Left ventricle myocardium inferior (tissue), 1 donor: ENCODE measurements at regions not wholly inside any gene's neighbourhood (a gene's known extent, or its start where the extent isn't known, plus 50 kb on each side); places are given as distances from the start of the nearest gene placed in this dataset.

Experiments used
- DNase-seq: peaks from one replicate; pipeline ENCODE4 v3.0.0-alpha.2; 2020
- H3K27ac ChIP-seq: fragments of 200-600 bp; replicated peaks from 2 replicates; pipeline ENCODE4 v1.8.0; 2021
- H3K27me3 ChIP-seq: fragments of 200-600 bp; 2 replicates; pipeline ENCODE4 v1.8.0; 2021; ENCODE audit warnings: low read depth
- H3K36me3 ChIP-seq: fragments of 200-600 bp; 2 replicates; pipeline ENCODE4 v1.8.0; 2021
- H3K4me1 ChIP-seq: fragments of 200-600 bp; 2 replicates; pipeline ENCODE4 v1.8.0; 2021
- H3K4me3 ChIP-seq: fragments of 200-600 bp; 2 replicates; pipeline ENCODE4 v1.8.0; 2021; ENCODE audit warnings: mild to moderate bottlenecking, moderate library complexity
- H3K9me3 ChIP-seq: fragments of 200-600 bp; replicated peaks from 2 replicates; pipeline ENCODE4 v1.8.0; 2021
- CTCF ChIP-seq: fragments of 200-600 bp; IDR thresholded peaks from 2 replicates; pipeline ENCODE4 v1.8.0; 2021; ENCODE audit warnings: antibody characterized with exemption, mild to moderate bottlenecking, borderline replicate concordance
- intact Hi-C: fragments of 100-400 bp; cut with micrococcal nuclease; formaldehyde crosslinking; loops from one replicate; pipeline ENCODE4 v1.11.0; 2022
- donor health status: DM: no; HTN: yes; CAD: no; lungs with severe emphysema.

DNA sequence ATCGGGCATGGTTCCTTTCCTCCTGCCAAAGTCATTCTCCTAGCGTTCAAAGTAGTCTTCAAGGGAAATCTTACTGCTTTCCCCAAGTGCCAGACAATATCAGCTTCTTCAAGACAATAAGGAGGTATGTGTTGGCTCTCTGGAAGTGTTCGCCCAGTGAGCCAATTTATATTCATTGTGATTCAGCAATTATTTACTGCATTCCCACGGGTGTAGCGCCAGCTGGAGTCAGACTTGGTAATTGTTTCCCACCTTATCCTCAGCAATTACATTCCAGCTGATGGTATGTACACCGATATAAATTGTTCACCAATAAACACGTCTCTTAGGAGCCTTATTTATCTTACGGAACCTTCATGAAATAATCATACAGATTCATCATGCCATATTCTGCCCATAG lies 103.6 kb upstream of the CTNNB1 start:
- DNase-seq = no peak
- H3K9me3 ChIP-seq = no peaks in the 10 kb centered on the region
- no peaks in the 10 kb centered on the region for H3K36me3 ChIP-seq
- intact Hi-C loops = no loop called here
- no peaks in the 10 kb centered on the region for H3K27me3 ChIP-seq
- H3K27ac ChIP-seq = no peak overlapping the region
- H3K4me1 ChIP-seq = peaks cover 14% of the 10 kb centered on the region
- no peak overlapping the region for H3K4me3 ChIP-seq
- TF ChIP-seq CTCF = no peak

DNA sequence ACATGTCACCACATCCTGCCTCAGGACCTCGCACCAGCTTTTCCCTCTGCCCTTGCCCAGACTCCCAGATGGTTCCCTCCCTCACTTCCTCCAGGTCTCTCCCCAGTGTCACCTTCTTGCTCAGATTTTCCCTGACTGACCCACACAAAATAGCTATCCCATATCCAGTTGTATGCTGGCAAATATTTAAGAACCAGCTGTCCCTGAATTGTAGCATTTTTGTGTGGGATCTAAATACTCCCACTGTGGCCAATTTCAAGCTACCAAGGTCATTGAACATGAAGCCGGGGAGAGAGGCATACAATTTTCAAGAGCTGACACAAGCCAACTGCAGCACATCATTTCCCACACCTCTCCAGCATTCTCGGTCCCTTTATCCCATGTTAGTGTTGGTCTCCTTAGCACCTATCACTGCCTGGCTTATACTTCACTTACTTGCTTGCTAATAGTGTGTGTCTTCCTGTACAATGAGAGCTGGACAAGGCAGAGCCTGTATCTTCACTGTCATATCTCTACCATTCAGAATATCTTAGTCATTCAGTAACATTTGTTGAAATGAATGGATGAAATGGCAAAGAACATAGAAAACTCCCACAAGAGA lies 101.3 kb upstream of the CTNNB1 start:
- peaks cover 15% of the 10 kb centered on the region for H3K4me1 ChIP-seq
- intact Hi-C loops = no loop called here
- H3K9me3 ChIP-seq = no peaks in the 10 kb centered on the region
- no peaks in the 10 kb centered on the region for H3K27me3 ChIP-seq
- H3K36me3 ChIP-seq = no peaks in the 10 kb centered on the region
- no peak overlapping the region for H3K4me3 ChIP-seq
- no peak for DNase-seq
- H3K27ac ChIP-seq = no peak overlapping the region
- TF ChIP-seq CTCF = no peak

DNA sequence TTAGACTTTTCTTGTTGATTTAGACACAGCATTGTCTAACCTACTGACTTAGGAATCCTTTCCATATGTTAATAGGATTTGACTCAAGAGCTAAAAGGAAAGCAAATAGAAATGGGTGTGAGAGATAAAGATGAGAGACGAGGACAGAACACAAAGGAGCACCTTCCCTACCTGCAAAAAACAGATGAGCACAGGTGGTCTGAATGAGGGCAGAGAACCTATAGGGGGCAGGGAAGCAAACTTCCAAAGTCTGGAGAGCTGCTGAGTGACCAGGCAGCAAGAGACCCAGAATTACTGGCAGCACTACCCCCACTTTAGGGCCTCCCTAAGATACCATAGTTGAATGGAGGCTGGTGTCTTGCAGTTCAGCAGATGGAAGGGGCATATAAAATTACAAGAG lies 98.1 kb upstream of the CTNNB1 start:
- H3K27ac ChIP-seq = no peak overlapping the region
- no peaks in the 10 kb centered on the region for H3K27me3 ChIP-seq
- no peak overlapping the region for H3K4me3 ChIP-seq
- H3K9me3 ChIP-seq = no peaks in the 10 kb centered on the region
- TF ChIP-seq CTCF = no peak
- intact Hi-C loops = no loop called here
- no peak for DNase-seq
- no peaks in the 10 kb centered on the region for H3K36me3 ChIP-seq
- peaks cover 21% of the 10 kb centered on the region for H3K4me1 ChIP-seq

DNA sequence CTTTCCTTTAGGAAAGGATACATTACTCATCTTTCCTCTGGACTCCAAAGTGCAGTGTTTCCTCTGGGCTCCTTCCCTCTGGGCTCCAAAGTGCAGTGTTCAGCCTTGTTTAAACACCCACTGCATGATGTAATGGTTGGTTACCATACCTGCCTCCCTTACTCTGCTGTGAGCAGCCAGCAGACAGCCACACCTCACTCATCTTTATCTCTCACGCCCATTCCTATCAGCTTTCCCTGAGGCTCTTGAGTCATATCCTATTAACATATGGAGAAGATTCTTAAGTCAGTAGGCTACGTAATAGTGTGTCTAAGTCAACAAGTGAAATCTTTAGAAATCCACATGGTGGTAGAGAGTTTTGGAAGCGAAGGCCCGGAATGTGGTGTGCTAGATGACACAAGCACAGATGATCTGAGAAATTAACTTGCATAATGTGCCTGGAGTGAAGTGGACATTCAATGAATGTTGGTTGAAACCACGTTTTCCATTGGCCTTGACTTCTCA lies 97.2 kb upstream of the CTNNB1 start:
- TF ChIP-seq CTCF = no peak
- intact Hi-C loops = no loop called here
- no peak for DNase-seq
- Histone ChIP-seq H3K4me3 (no peak overlapping the region), H3K36me3 (no peaks in the 10 kb centered on the region), H3K27me3 (no peaks in the 10 kb centered on the region), H3K4me1 (peaks cover 21% of the 10 kb centered on the region), H3K9me3 (no peaks in the 10 kb centered on the region), H3K27ac (no peak overlapping the region)

DNA sequence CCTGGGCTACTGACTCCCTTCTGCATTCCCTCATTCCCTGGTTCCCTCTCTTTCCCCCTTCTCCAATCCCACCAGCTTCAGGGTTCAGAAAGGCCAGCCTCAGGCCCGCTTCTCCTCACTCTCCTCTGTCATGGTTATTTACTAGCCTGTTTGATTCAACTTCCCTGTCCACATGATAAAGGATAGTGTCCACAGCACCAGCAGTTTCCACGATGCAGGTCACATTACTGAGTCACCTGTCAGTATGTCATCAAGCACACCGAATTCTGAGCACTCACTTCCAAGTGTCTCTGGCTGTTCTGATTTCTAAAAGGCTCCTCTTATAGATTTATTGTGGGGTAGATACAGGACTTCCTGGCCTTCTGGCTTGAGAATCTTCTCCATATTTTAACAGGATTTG lies 96.6 kb upstream of the CTNNB1 start:
- intact Hi-C loops = no loop called here
- DNase-seq = no peak
- Histone ChIP-seq H3K9me3 (no peaks in the 10 kb centered on the region), H3K27ac (peak overlapping the region; percentile 10), H3K4me1 (peaks cover 21% of the 10 kb centered on the region), H3K36me3 (no peaks in the 10 kb centered on the region), H3K27me3 (no peaks in the 10 kb centered on the region), H3K4me3 (no peak overlapping the region)
- TF ChIP-seq CTCF = no peak
